ENCODE measurements at regions not wholly inside any gene's neighbourhood (a gene's known extent, or its start where the extent isn't known, plus 50 kb on each side); places are given as distances from the start of the nearest gene placed in this dataset.
"Not testable (repeated sequence)": the region's sequence is repeated elsewhere in the genome, so short reads cannot be mapped to it uniquely, and the experiment has no call there.

DNA sequence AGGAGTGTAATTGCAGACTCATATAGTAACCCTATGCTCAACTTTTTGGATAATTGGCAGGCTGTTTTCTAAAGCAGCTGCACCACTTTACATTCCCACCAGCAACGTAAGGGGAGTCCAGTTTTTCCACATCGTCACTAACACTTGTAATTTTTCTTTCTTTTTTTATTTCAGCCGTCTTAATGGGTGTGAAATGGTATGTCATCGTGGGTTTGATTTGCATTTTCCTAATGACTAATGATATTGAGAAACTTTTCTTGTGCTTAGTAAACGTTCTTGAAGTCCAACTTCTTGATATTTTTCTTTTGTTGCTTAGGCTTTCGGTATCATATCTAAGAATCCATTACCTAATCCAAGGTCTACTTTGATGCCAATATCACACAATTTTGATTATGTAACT is 95.3 kb upstream of the IL1RAPL1 start:
- POLR2A ChIA-PET (ENCODE audit: unreplicated experiment), result no interaction called here
- no peaks in the 10 kb centered on the region for H3K27me3 ChIP-seq (ENCODE audit: insufficient read depth, low read depth)
- no peaks in the 10 kb centered on the region for H3K36me3 ChIP-seq (ENCODE audit: low read depth)
- H3F3A ChIP-seq (ENCODE audit: insufficient read depth, low read depth), result no peaks in the 10 kb centered on the region
- H3K9me2 ChIP-seq (ENCODE audit: insufficient read depth), result no peaks in the 10 kb centered on the region
- no peak overlapping the region for H2AFZ ChIP-seq
- intact Hi-C loops (cut with micrococcal nuclease; ENCODE audit: unreplicated experiment), result no loop called here
- H3K27ac ChIP-seq, result no peak overlapping the region
- BruUV-seq (replicated peaks), result no TSS peak
- DNase-seq, result no peak
- H3K4me3 ChIP-seq, result no peak overlapping the region
- no peaks in the 10 kb centered on the region for H3K9me3 ChIP-seq (ENCODE audit: insufficient read depth, low read depth)
- TF ChIP-seq, protein P1, sequence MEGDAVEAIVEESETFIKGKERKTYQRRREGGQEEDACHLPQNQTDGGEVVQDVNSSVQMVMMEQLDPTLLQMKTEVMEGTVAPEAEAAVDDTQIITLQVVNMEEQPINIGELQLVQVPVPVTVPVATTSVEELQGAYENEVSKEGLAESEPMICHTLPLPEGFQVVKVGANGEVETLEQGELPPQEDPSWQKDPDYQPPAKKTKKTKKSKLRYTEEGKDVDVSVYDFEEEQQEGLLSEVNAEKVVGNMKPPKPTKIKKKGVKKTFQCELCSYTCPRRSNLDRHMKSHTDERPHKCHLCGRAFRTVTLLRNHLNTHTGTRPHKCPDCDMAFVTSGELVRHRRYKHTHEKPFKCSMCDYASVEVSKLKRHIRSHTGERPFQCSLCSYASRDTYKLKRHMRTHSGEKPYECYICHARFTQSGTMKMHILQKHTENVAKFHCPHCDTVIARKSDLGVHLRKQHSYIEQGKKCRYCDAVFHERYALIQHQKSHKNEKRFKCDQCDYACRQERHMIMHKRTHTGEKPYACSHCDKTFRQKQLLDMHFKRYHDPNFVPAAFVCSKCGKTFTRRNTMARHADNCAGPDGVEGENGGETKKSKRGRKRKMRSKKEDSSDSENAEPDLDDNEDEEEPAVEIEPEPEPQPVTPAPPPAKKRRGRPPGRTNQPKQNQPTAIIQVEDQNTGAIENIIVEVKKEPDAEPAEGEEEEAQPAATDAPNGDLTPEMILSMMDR (conservative IDR thresholded peaks at IDR 0.05), result no peak
- no peak for TF ChIP-seq EZH2 (IDR thresholded peaks at IDR 0.05; ENCODE audit: low read depth)
- no peak overlapping the region for H3K4me2 ChIP-seq
- no peaks in the 10 kb centered on the region for H4K20me1 ChIP-seq (ENCODE audit: insufficient read depth)
- no peaks in the 10 kb centered on the region for H3K79me2 ChIP-seq (ENCODE audit: low read depth)
- H3K4me1 ChIP-seq (replicated peaks; ENCODE audit: insufficient read depth), result no peaks in the 10 kb centered on the region
- CTCF ChIA-PET, result interaction anchor here (0.6 kb wide), 1 partner anchor 1589 kb away, joined by 4 read pairs; no protein-coding TSS in a partner anchor

DNA sequence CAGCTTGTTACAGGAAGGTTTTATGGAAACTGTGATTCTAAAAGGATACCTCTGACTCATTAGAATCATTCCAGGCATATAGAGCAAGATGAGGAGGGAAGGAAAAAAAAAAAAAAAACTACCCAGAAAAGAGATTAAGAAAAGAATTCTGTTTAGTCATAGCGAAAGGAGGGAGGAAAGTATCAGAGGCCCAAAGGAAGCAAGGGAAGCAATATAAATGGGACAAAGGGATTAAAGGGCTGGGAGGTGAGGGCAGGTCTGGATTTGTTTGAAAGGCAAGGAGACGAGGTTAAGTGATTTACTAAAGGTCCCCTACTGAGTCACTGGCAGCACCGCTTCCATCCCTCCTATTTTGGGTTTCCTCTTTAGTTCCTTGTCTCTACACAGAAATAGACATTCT is 88.6 kb upstream of the IL1RAPL1 start:
- no peaks in the 10 kb centered on the region for H3K4me1 ChIP-seq (replicated peaks; ENCODE audit: insufficient read depth)
- H3K9me2 ChIP-seq (ENCODE audit: insufficient read depth), result no peaks in the 10 kb centered on the region
- BruUV-seq (replicated peaks), result no TSS peak
- H3F3A ChIP-seq (ENCODE audit: insufficient read depth, low read depth), result no peaks in the 10 kb centered on the region
- ChIA-PET POLR2A (ENCODE audit: unreplicated experiment) (no interaction called here), CTCF (no interaction called here)
- no peak for TF ChIP-seq EZH2 (IDR thresholded peaks at IDR 0.05; ENCODE audit: low read depth)
- no peaks in the 10 kb centered on the region for H3K27me3 ChIP-seq (ENCODE audit: insufficient read depth, low read depth)
- H3K79me2 ChIP-seq (ENCODE audit: low read depth), result no peaks in the 10 kb centered on the region
- intact Hi-C loops (cut with micrococcal nuclease; ENCODE audit: unreplicated experiment), result no loop called here
- no peak overlapping the region for H3K4me3 ChIP-seq
- no peak for DNase-seq
- H3K36me3 ChIP-seq (ENCODE audit: low read depth), result no peaks in the 10 kb centered on the region
- H3K27ac ChIP-seq, result no peak overlapping the region
- H2AFZ ChIP-seq, result no peak overlapping the region
- H4K20me1 ChIP-seq (ENCODE audit: insufficient read depth), result no peaks in the 10 kb centered on the region
- H3K9me3 ChIP-seq (ENCODE audit: insufficient read depth, low read depth), result no peaks in the 10 kb centered on the region
- H3K4me2 ChIP-seq, result no peak overlapping the region

DNA sequence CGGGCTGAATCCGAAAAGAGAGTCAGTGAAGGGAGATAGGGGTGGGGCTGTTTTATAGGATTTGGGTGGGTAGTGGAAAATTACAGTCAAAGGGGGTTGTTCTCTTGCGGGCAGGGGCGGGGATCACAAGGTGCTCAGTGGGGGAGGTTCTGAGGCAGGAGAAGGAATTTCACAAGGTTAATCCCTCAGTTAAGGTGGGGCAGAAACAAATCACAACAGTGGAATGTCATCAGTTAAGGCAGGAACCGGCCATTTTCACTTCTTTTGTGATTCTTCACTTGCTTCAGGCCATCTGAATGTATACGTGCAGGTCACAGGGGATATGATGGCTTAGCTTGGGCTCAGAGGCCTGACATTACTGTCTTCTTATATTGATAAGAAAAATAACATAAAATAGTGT is 84.6 kb upstream of the IL1RAPL1 start:
- BruUV-seq (replicated peaks); H3K9me2 ChIP-seq (ENCODE audit: insufficient read depth); H2AFZ ChIP-seq; DNase-seq; H3K27ac ChIP-seq; H3K4me3 ChIP-seq; CTCF ChIA-PET; H3K36me3 ChIP-seq (ENCODE audit: low read depth); H3F3A ChIP-seq (ENCODE audit: insufficient read depth, low read depth); H3K79me2 ChIP-seq (ENCODE audit: low read depth); intact Hi-C loops (cut with micrococcal nuclease; ENCODE audit: unreplicated experiment); H3K4me1 ChIP-seq (replicated peaks; ENCODE audit: insufficient read depth); H3K27me3 ChIP-seq (ENCODE audit: insufficient read depth, low read depth); POLR2A ChIA-PET (ENCODE audit: unreplicated experiment); H3K4me2 ChIP-seq; H4K20me1 ChIP-seq (ENCODE audit: insufficient read depth); H3K9me3 ChIP-seq (ENCODE audit: insufficient read depth, low read depth): not testable (repeated sequence)

DNA sequence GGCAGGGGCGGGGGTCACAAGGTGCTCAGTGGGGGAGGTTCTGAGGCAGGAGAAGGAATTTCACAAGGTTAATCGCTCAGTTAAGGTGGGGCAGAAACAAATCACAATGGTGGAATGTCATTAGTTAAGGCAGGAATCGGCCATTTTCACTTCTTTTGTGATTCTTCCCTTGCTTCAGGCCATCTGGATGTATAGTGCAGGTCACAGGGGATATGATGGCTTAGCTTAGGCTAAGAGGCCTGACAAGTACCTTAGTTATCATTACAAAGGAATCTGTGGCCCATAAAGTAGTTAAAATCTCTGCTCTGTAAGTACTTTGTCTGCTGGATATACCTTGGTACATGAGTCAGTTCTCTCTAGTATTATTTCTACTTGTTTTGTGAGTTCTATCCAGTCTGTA is 79.6 kb upstream of the IL1RAPL1 start:
- H3K27ac ChIP-seq; H4K20me1 ChIP-seq (ENCODE audit: insufficient read depth); intact Hi-C loops (cut with micrococcal nuclease; ENCODE audit: unreplicated experiment); H2AFZ ChIP-seq; H3K9me2 ChIP-seq (ENCODE audit: insufficient read depth); H3K27me3 ChIP-seq (ENCODE audit: insufficient read depth, low read depth); H3K4me1 ChIP-seq (replicated peaks; ENCODE audit: insufficient read depth); BruUV-seq (replicated peaks); POLR2A ChIA-PET (ENCODE audit: unreplicated experiment); H3K4me3 ChIP-seq; H3F3A ChIP-seq (ENCODE audit: insufficient read depth, low read depth); CTCF ChIA-PET; DNase-seq; H3K79me2 ChIP-seq (ENCODE audit: low read depth); H3K36me3 ChIP-seq (ENCODE audit: low read depth); H3K4me2 ChIP-seq; H3K9me3 ChIP-seq (ENCODE audit: insufficient read depth, low read depth): not testable (repeated sequence)

DNA sequence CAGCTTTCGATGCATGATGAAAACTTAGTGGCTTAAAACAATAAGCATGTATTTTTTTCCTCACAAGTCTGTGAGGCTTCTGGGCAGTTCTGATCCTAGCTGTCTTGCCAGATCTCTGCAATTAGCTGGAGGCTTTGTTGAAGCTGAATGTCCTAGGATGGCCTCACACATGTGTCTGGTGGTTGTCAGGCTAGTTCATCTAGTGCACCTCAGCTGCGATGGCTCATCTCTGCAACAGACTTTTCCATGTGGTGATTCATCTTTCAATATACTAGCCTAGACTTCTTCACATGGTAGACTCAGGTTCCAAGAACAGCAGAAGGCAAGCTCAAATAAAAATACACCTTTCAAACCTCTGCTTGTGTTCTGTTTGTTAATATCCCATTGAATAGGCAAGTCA is 66.5 kb upstream of the IL1RAPL1 start:
- no peaks in the 10 kb centered on the region for H3F3A ChIP-seq (ENCODE audit: insufficient read depth, low read depth)
- H4K20me1 ChIP-seq (ENCODE audit: insufficient read depth), result no peaks in the 10 kb centered on the region
- H3K4me3 ChIP-seq, result no peak overlapping the region
- ChIA-PET CTCF (no interaction called here), POLR2A (ENCODE audit: unreplicated experiment) (no interaction called here)
- no peak for DNase-seq
- TF ChIP-seq, protein P1 (conservative IDR thresholded peaks at IDR 0.05), result no peak
- TF ChIP-seq EZH2 (IDR thresholded peaks at IDR 0.05; ENCODE audit: low read depth), result no peak
- no TSS peak for BruUV-seq (replicated peaks)
- intact Hi-C loops (cut with micrococcal nuclease; ENCODE audit: unreplicated experiment), result no loop called here
- H3K79me2 ChIP-seq (ENCODE audit: low read depth), result no peaks in the 10 kb centered on the region
- no peak overlapping the region for H3K27ac ChIP-seq
- H2AFZ ChIP-seq, result no peak overlapping the region
- H3K9me2 ChIP-seq (ENCODE audit: insufficient read depth), result no peaks in the 10 kb centered on the region
- H3K27me3 ChIP-seq (ENCODE audit: insufficient read depth, low read depth), result no peaks in the 10 kb centered on the region
- H3K4me2 ChIP-seq, result no peak overlapping the region
- H3K9me3 ChIP-seq (ENCODE audit: insufficient read depth, low read depth), result no peaks in the 10 kb centered on the region
- no peaks in the 10 kb centered on the region for H3K4me1 ChIP-seq (replicated peaks; ENCODE audit: insufficient read depth)
- no peaks in the 10 kb centered on the region for H3K36me3 ChIP-seq (ENCODE audit: low read depth)

DNA sequence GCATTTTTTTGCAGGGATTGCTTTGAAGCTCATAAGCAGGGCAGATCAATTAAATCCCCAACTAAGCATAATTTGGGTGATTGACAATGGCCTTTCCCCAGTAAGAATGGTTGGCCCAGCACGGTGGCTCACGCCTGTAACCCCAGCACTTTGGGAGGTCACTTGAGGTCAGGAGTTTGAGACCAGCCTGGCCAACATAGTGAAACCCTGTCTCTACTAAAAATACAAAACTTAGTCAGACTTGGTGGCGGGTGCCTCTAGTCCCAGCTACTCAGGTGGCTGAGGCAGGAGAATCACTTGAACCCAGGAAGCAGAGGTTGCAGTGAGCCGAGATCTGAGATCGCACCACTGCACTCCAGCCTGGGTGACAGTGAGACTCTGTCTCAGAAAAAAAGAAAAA is 58.9 kb upstream of the IL1RAPL1 start:
- H3F3A ChIP-seq (ENCODE audit: insufficient read depth, low read depth); H3K9me3 ChIP-seq (ENCODE audit: insufficient read depth, low read depth); H3K4me2 ChIP-seq; H3K79me2 ChIP-seq (ENCODE audit: low read depth); DNase-seq; H3K4me1 ChIP-seq (replicated peaks; ENCODE audit: insufficient read depth); H3K27me3 ChIP-seq (ENCODE audit: insufficient read depth, low read depth); BruUV-seq (replicated peaks); intact Hi-C loops (cut with micrococcal nuclease; ENCODE audit: unreplicated experiment); H3K27ac ChIP-seq; H3K36me3 ChIP-seq (ENCODE audit: low read depth); CTCF ChIA-PET; H4K20me1 ChIP-seq (ENCODE audit: insufficient read depth); H3K4me3 ChIP-seq; H3K9me2 ChIP-seq (ENCODE audit: insufficient read depth); H2AFZ ChIP-seq; POLR2A ChIA-PET (ENCODE audit: unreplicated experiment): not testable (repeated sequence)
